GM19397 (cell line): ENCODE measurements at regions not wholly inside any gene's neighbourhood (a gene's known extent, or its start where the extent isn't known, plus 50 kb on each side); places are given as distances from the start of the nearest gene placed in this dataset.

Experiments
- ATAC-seq: cut with Tn5 transposase; IDR thresholded peaks from one replicate; pipeline ENCODE4 v1.9.1; 2021; ENCODE audit warnings: mild to moderate bottlenecking, moderate library complexity; ENCODE audit not compliant: unreplicated experiment

GRCh38 chr3:176933704-176934103 is 263.6 kb downstream of the TBL1XR1 start:
- no peak for ATAC-seq

- ATAC-seq = no peak
Measured at GRCh38 chr3:176932433-176932832, 264.8 kb downstream of the TBL1XR1 start.

- ATAC-seq = no peak
Measured at GRCh38 chr3:176931991-176932390, 265.3 kb downstream of the TBL1XR1 start.

GRCh38 chr3:176930942-176931341 is 266.3 kb downstream of the TBL1XR1 start:
- no peak for ATAC-seq

- no peak for ATAC-seq
Measured at GRCh38 chr3:176928582-176928931, 268.7 kb downstream of the TBL1XR1 start.

- no peak for ATAC-seq
Measured at GRCh38 chr3:176927706-176928581, 269.3 kb downstream of the TBL1XR1 start.

- no peak for ATAC-seq
Measured at GRCh38 chr3:176927280-176927679, 270.0 kb downstream of the TBL1XR1 start.

- ATAC-seq = no peak
Measured at GRCh38 chr3:176926688-176927087, 270.6 kb downstream of the TBL1XR1 start.

- ATAC-seq = no peak
Measured at GRCh38 chr3:176926034-176926433, 271.2 kb downstream of the TBL1XR1 start.

GRCh38 chr3:176920766-176921160 is 276.5 kb downstream of the TBL1XR1 start:
- ATAC-seq = no peak

- no peak for ATAC-seq
Measured at GRCh38 chr3:176919836-176920765, 277.2 kb downstream of the TBL1XR1 start.

GRCh38 chr3:176916777-176917176 is 280.5 kb downstream of the TBL1XR1 start:
- no peak for ATAC-seq

GRCh38 chr3:176914764-176915163 is 282.5 kb downstream of the TBL1XR1 start:
- ATAC-seq = no peak

- no peak for ATAC-seq
Measured at GRCh38 chr3:176911579-176911978, 285.7 kb downstream of the TBL1XR1 start.

- no peak for ATAC-seq
Measured at GRCh38 chr3:176909044-176909443, 288.2 kb downstream of the TBL1XR1 start.

- no peak for ATAC-seq
Measured at GRCh38 chr3:176906046-176906905, 291.0 kb downstream of the TBL1XR1 start.

GRCh38 chr3:176905331-176905730 is 292.0 kb downstream of the TBL1XR1 start:
- ATAC-seq = no peak

GRCh38 chr3:176904506-176904905 is 292.8 kb downstream of the TBL1XR1 start:
- no peak for ATAC-seq

GRCh38 chr3:176896640-176897039 is 300.6 kb downstream of the TBL1XR1 start:
- no peak for ATAC-seq

GRCh38 chr3:176896165-176896564 is 301.1 kb downstream of the TBL1XR1 start:
- no peak for ATAC-seq

- ATAC-seq = no peak
Measured at GRCh38 chr3:176879710-176880109, 317.6 kb downstream of the TBL1XR1 start.
